ENCODE measurements at regions not wholly inside any gene's neighbourhood (a gene's known extent, or its start where the extent isn't known, plus 50 kb on each side); places are given as distances from the start of the nearest gene placed in this dataset.

DNA sequence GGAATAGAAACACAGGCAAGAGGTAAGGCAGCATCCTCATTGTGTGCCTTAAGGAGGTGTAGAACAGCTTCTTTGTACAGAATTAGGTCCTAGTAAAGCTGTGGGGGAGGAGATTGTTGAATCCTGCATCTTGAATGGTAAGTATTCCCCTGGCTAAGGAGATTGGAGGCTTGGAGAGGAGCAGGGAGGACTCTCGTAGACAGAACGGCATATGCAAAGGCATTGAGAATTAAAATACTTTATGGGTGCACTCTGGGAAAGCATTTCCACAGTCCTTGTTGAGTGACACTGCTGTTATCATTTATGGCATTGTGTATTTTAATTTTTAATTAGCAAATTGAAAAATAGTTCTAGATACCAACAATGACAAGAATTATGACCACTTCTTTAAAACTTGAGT is 66.5 kb upstream of the GPR149 start:
- intact Hi-C loops (cut with DNase I; ENCODE audit: low total_unique reads): no loop called here
- TF ChIP-seq POLR2AphosphoS5 (IDR thresholded peaks at IDR 0.05) (no peak), POLR2A (IDR thresholded peaks at IDR 0.05) (no peak)
- TF ChIP-seq, protein P1, sequence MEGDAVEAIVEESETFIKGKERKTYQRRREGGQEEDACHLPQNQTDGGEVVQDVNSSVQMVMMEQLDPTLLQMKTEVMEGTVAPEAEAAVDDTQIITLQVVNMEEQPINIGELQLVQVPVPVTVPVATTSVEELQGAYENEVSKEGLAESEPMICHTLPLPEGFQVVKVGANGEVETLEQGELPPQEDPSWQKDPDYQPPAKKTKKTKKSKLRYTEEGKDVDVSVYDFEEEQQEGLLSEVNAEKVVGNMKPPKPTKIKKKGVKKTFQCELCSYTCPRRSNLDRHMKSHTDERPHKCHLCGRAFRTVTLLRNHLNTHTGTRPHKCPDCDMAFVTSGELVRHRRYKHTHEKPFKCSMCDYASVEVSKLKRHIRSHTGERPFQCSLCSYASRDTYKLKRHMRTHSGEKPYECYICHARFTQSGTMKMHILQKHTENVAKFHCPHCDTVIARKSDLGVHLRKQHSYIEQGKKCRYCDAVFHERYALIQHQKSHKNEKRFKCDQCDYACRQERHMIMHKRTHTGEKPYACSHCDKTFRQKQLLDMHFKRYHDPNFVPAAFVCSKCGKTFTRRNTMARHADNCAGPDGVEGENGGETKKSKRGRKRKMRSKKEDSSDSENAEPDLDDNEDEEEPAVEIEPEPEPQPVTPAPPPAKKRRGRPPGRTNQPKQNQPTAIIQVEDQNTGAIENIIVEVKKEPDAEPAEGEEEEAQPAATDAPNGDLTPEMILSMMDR (IDR thresholded peaks at IDR 0.05 in 8 of 11, conservative IDR thresholded peaks at IDR 0.05 in 3 of 11): no peak
- 73 to 89% (median 75%) methylated on average over 2 of the region's 2 CpGs for WGBS, 5 donors
- Histone ChIP-seq H3K27ac (no peak overlapping the region), H3K4me1 (no peaks in the 10 kb centered on the region), H3K4me3 (no peak overlapping the region), H3K36me3 (no peaks in the 10 kb centered on the region), H3K9me3 (peaks cover 0 to 9% (median 0%) of the 10 kb centered on the region in 8 donors), H3K27me3 (replicated peaks in 1 of 7) (no peaks in the 10 kb centered on the region)
- DNase-seq: no peak

DNA sequence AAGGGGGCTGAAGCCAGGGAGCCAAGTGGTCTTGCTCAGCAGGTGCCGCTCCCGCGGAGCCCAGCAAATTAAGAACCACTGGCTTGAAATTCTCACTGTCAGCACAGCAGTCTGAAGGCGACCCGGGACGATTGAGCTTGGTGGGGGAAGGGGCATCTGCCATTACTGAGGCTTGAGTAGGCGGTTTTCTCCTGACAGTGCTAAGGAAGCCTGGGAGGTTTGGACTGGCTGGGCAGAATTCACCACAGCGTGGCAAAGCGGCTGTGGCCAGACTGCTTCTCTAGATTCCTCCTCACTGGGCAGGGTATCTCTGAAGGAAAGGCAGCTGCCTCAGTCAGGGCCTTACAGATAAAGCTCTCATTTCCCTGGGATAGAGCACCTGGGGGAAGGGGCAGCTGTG is 57.0 kb upstream of the GPR149 start:
- 74 to 79% (median 76%) methylated on average over 9 of the region's 9 CpGs; no CpG with 5 or more reads in 1 of the 5 donors for WGBS, 5 donors
- TF ChIP-seq, protein P1 (IDR thresholded peaks at IDR 0.05 in 8 of 11, conservative IDR thresholded peaks at IDR 0.05 in 3 of 11): no peak
- TF ChIP-seq POLR2A (IDR thresholded peaks at IDR 0.05): no peak
- no peak for TF ChIP-seq POLR2AphosphoS5 (IDR thresholded peaks at IDR 0.05)

DNA sequence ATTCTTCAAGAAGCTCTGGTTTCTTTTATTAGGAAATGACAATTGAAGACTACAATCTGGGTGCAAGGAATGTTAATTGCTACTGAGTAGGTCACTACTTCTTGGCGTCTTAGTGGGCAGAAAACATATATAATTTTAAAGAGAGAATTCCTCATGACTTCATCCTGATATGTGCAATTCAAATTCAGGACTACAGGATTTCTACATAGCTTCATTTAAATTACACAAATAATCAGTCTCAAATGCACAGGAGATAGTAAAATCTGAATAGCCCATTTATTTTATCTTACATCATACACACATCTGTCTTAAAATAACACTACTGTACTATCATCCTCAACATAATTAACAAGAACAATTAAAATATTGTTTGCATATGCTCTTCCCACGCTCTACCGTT is 52.5 kb upstream of the GPR149 start:
- no peak for TF ChIP-seq POLR2AphosphoS5 (IDR thresholded peaks at IDR 0.05)
- TF ChIP-seq POLR2A (IDR thresholded peaks at IDR 0.05): no peak
- TF ChIP-seq, protein P1 (IDR thresholded peaks at IDR 0.05 in 8 of 11, conservative IDR thresholded peaks at IDR 0.05 in 3 of 11): no peak
- Histone ChIP-seq H3K27me3 (replicated peaks in 1 of 7) (no peaks in the 10 kb centered on the region), H3K4me1 (no peaks in the 10 kb centered on the region), H3K9me3 (no peaks in the 10 kb centered on the region), H3K4me3 (no peak overlapping the region), H3K36me3 (no peaks in the 10 kb centered on the region), H3K27ac (no peak overlapping the region)
- intact Hi-C loops (cut with DNase I; ENCODE audit: low total_unique reads): no loop called here
- DNase-seq: no peak
- 81 to 91% (median 87%) methylated on average over 3 of the region's 3 CpGs for WGBS, 5 donors

More for the DNA sequence above, 57.0 kb upstream of the GPR149 start:
- Histone ChIP-seq H3K27ac (no peak overlapping the region), H3K27me3 (replicated peaks in 1 of 7) (no peaks in the 10 kb centered on the region), H3K9me3 (peaks cover 0 to under 1% (median 0%) of the 10 kb centered on the region in 8 donors), H3K36me3 (no peaks in the 10 kb centered on the region), H3K4me1 (no peaks in the 10 kb centered on the region), H3K4me3 (no peak overlapping the region)
- intact Hi-C loops (cut with DNase I; ENCODE audit: low total_unique reads): no loop called here
- DNase-seq: no peak

DNA sequence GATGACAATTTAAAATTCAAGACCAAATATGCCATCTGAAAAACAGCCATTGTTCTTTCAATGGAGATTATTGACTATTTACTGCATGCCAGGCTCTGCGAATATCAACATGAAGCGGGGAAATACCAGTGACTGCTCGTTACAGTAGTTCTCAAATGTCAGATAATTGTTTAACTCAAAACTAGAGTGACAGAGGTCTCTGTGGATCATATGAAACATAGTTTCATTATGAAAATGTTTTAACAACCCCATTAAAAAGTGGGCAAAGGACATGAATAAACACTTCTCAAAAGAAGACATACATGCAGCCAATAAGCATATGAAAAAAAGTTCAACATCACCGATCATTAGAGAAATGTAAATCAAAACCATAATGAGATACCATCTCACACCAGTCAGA is 50.0 kb upstream of the GPR149 start:
- intact Hi-C loops (cut with DNase I; ENCODE audit: low total_unique reads): no loop called here
- TF ChIP-seq POLR2AphosphoS5 (IDR thresholded peaks at IDR 0.05) (no peak), POLR2A (IDR thresholded peaks at IDR 0.05) (no peak)
- TF ChIP-seq, protein P1 (IDR thresholded peaks at IDR 0.05 in 8 of 11, conservative IDR thresholded peaks at IDR 0.05 in 3 of 11): no peak
- no peaks in the 10 kb centered on the region for H3K36me3 ChIP-seq
- no peaks in the 10 kb centered on the region for H3K9me3 ChIP-seq
- DNase-seq: no peak
- no peak overlapping the region for H3K27ac ChIP-seq
- H3K27me3 ChIP-seq (replicated peaks in 1 of 7): no peaks in the 10 kb centered on the region
- H3K4me3 ChIP-seq: no peak overlapping the region
- WGBS, 5 donors: 86 to 95% (median 89%) methylated on average over 4 of the region's 4 CpGs
- H3K4me1 ChIP-seq: no peaks in the 10 kb centered on the region

Small RNA genes lying in the stretch of these regions (small RNA-seq; reads per million reads assigned to genes)
- gene DYNLL1P5: 0 reads per million in 4 donors

All from spleen (tissue), 11 donors.